DMS 273 (cell line): ENCODE measurements at regions not wholly inside any gene's neighbourhood (a gene's known extent, or its start where the extent isn't known, plus 50 kb on each side); places are given as distances from the start of the nearest gene placed in this dataset.
A peak's percentile ranks its signal among the peaks of the same experiment; 100 is the strongest.

Experiments
- DNase-seq: peaks from one replicate; lab custom pipeline; 2025; ENCODE audit not compliant: unreplicated experiment; lab: John Stamatoyannopoulos, UW

DNA sequence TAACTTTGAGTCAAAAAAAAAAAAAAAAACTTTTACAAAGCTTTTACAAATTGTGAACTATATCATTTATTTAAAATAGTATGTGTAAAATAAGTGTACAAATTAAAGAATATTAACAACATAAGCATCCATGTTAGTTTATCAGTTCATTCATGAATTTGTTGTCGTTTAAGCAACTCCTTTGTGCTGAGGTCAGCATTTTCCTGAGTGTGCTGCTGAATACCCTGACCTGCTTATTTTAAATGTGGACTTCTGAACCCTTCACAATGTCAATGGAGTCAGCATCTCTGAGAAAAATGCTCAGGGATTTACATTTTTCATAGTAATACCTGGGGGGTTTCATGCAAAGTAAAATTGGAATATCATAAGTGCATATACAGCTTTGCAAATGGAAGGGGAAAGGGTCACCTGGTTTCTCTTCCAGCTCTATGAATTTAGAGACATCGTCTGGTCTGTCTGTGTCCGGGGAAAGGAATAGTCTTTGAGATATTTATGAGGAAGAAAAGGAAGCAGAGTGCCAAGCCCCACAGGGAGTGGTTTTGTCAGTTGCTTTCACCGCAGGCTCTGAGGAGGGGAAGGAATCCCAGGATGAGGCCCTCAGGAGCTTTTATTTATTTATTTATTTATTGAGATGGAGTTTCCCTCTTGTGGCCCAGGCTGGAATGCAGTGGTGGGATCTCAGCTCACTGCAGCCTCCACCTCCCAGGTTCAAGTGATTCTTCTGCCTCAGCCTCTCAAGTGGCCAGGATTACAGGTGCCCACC is 125.5 kb upstream of the SVIL start:
- no peak for DNase-seq

DNA sequence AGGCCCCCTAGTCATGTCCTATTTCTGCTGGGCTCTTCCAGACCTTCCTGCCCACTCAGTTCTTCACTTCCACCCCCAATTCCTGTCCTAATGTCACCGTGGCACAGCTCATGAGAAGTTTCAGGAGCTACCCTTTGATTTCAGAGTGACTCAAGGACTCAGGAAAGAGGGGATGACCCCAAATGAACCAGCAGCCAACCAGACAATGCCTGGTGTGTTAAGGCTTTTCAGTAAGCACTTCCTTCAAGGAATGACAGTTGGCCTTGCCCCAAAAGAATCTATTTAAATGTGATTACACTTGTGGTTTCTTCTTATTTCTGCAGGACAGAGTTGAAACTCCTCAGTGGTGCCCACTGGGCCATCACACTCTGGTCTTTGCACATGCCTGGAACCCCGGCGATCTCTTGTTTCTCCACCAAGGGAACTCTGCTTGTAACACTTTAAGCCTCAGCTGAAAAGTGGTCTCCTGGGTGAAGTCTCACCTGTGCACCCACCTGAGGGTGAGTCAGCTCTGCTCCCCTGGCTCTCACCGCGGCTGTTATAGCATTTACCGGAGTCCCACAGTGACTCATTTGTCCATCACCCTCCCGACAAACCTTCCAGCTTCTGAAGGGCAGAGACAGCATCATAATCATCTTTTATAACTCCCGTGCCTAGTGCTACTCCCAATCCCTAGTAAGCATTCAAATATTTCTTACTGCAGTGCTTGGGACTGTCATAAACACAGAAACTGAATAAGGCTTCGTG is 123.0 kb upstream of the SVIL start:
- DNase-seq = no peak

DNA sequence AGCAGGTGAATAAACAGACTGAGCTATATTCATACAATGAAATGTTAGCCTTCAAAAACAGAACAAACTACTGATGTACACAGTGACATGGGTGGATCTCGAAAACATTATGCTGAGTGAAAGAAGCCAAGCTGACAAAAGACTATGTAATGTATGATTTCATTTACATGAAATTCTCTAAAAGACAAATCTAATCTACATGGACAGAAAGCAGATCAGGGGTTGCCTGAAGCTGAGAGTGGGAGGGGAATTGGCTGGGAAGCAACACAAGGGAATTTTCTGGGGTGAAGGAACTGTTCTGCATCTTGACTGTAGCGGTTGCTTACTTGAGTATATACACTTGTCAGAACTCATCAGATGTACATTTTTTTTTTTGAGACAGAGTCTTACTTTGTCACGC is 121.7 kb upstream of the SVIL start:
- no peak for DNase-seq

DNA sequence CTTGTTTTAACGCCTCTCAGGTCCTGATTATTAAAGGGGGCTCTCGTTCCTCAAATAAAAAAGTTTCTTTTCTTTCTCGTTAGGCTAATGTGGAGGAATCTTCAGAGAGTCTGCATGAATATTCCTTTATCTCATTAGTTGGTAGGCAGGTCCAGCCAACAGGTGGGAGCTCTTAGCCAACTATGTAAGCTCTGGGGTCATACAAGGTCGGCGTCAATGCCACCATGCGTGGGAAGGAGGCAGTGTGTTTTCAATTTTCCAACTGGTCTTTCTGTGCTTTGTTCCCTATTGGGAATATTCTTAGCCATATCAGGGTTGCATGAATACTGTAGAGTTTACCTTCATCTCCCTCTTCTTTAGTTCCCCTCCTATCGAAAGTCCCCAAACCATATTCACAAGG is 118.5 kb upstream of the SVIL start:
- DNase-seq = no peak

DNA sequence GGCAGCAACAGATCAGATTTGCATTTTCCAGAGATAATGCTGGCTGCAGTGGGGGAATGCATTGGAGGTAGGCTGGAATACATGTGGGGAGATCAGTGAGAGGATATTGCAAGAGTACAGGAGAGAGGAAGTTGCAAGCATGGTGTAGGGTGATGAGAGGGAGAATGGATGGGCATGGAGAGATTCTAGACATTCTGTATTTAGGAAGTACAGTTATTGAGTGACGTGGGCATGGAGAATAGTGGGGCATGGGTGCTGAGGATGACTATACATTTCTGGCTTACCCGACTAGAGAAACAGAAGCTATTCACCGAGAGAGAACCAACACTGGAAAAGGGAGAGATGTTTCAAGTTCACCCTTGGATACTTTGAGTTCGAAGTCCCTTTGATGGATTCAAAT is 116.9 kb upstream of the SVIL start:
- no peak for DNase-seq

DNA sequence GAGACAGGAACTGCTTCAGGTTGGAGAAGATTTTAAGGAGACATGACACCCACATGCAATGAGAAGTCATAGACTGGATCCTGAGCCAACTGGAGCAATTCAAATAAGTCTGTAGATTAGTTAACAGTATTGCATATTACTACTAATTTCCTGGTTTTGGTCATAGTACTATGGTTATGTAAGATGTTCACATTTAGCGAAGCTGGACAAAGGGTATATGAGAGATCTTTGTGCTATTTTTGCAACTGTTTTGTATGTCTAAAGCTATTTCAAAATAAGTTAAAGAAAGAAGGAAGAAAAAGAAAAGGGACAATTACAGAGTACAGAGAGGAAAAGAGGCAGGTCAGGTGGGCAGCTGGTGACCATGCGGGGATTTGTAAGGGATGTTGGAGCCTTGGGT is 116.5 kb upstream of the SVIL start:
- no peak for DNase-seq

DNA sequence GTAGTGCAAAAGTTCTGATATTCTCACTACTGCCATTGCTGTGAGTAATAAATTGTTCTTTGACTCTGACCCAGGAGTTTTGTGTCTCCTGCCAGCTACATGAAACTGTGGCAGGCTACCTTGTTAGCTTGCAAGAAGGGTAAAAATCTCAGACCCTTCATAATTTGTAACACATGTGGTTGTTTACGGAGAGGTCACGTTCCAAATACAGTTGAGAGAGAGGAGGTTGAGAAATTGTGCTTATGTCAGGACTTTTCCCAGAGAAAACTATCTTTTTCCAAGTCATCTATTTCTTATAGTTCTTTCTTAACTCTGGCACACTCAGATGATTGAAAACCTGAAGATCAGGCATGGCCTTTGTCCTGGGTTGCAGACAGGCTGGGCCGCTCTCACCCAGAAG is 114.4 kb upstream of the SVIL start:
- no peak for DNase-seq

DNA sequence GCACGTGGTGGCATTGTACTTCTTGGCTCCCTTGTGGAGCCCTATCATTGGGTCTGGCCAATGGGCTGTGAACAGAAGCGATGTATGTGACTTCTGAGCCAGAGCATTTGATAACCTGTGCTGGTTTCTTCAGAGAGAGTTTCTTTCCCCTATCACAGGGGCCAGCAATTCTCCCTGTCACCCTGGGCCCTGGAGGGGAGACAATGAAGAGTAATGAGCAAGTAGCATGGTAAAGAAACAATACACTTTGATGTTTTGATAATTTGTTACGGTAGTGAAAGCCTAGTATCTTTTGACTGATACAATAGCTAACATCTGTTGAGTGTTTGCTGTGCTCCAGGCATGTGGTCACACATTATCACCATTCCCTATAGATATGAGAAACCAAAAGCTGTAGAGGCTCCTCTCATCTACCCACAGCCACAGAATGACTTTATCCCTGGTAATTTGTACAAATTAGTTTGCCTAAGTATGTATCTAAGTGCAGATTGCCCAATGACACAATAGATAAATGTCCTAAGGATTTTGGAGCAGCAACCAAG is 113.4 kb upstream of the SVIL start:
- no peak for DNase-seq

DNA sequence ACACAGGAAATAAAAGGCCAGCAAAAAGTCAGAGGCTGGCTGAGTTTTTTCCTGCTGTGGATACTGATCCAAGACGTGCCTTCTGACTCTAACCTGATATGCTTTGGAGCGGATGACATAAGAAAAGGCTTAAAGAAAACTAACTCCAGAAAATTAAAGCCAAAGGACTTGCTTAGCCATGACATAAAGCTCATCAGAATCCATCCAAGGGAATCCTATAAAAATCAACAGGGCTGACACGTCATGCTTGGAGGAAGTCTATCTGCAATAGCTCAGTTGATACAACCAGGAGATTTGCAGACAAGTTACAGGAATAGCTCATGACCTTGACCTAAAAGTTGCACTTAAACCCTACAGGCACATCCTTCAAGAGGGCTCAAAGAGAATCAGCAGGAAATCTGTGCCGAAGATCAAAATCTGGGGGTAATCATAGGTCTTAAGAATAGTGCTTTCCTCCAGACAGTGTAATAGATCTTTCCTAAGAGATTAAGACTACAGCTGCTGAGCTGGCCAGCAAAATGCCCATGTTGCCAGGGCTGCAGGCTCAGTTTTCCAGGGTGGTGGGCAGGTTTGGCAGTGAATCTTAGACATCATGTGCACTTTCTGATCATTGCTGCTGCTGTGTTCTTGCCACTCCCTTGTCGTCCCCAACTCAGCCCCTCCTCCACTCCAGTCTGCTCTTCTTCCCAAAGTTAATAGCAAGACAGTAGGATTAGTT is 111.5 kb upstream of the SVIL start:
- no peak for DNase-seq

DNA sequence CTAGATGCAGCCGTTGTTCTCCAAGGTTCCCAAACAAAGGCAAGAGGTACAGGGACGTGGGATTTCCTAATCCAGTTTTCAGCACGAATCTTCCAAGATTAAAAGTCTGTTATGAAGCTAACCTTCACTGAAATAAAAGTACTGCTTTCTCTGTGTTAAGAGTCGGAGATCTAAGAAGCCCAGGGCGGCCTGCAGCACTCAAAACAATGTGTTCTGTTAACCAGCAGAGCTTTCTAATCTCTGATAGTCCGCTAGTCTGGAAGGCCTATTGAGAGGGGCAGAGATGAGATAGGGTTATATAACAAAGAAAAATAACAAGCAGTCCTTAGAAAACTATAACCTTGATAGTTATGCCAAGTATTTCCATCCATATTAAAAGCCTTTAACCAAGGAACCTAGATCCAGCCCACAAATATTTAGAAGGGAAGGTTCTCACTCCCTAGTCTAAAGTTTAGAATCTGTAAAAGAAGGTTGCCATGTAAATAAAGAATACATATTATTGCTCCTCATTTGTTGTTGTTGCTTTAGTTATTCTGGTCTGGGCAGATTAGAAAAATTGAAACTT is 106.3 kb upstream of the SVIL start:
- no peak for DNase-seq

DNA sequence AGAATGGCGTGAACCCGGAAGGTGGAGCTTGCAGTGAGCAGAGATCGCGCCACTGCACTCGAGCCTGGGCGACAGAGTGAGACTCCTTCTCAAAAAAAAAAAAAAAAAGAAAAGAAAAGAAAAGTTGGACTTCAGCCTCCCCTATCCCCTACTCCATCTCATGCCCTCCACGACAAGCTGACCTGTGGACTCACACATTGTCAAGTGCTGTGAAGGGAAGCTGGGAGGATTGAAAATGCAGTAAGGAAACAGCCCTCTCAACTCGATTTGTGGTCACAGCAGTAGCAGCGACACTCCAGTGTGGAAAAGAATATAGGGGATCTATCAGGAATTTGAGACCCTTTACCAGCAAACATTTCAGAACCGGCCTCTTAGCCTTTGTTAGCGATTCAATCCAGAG is 103.6 kb upstream of the SVIL start:
- no peak for DNase-seq

DNA sequence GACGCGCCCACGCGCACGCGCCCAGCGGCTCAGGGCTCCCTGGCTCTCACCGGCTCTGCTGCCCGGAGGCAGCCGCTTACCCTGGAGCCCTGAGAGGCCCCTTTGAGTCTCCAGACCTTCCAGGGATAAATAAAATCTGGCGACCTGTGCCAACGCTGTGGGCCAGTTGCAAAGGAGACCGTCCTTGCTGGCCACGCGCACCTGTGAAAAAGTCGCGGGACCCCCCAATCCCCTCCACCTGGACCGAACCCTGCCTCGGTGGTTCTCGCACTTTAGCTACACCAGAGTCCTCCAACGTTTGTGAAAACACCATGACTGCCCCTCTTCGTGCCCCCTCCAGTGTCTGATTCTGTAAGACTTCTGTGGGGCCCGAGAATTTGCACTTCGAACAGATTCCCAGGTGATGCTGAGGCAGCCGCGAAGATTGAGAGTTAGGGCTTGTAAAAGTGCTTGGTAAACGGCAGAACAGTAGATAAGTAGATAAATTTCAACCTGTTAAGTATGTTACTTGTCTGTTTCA is 102.4 kb upstream of the SVIL start:
- DNase-seq = no peak

DNA sequence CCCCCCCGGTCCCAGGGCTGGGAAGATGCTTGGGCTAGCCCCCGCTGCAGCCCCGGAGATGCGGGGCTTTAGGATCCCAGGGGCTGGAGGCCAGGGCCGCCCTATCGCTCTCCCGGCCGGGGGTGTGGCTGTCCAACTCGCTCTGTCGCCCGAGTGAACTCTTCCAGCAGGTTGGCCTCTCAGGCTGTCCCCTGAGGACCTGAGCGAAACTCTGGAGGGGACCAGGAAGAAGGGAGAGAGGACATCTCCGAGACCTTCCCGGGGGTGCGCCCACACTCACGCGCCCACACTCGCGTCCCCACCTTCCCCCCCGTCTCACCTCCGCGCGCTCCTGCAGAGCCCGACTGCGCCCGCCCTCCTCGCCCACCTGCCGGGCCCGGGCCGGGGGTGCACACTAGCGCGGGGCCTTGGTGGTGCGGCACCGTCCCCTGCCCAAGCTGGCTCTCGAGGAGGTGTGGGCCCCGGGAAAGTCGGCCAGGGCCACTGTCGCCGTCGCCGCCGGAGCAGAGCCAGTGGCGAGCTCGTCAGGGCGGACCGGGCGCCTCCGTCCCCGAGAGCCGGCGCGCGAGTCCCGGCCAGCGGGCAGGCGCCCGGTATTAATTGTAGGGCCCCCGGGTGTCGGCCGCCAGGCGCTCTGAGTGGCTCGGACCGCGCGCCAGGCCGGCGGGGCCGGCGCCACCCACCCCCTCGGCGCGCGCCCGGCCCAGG is 101.7 kb upstream of the SVIL start:
- DNase-seq = peak; percentile 74

DNA sequence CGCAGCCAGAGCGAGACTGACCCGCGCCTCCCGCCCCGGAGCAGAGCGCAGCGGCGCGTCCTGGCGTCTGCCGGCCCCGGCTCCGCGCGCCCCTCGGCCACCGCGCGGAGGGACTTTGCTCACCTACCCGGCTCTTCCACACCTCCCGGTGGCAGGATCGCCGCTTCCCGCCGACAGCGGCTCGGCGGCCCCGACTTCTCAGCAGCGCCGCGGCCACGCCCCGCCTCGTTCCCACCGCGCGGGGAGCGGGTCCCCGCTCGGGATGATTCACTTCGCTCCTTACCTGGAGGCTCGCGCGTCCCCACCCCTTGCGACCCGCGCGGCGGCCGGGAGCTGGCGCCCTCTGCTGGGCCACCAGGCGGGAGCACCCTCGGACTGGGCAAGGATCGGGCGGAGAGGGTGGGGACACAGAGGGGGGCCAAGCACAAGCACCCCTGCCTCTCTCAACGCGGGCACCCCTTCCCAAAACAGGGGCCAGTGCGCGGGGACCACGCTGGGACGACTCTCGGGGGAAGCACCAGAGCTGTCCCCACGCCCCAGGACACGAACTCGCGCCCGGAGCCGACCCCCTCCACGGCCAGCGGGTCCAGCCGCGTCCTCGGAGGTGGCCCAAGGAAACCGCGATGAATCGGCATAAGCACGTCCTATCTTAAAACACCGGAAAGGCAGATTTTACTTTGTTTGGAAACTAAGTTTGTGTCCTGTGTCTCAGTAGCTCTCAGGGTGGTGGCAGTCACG is 101.0 kb upstream of the SVIL start:
- DNase-seq = peak; percentile 78

DNA sequence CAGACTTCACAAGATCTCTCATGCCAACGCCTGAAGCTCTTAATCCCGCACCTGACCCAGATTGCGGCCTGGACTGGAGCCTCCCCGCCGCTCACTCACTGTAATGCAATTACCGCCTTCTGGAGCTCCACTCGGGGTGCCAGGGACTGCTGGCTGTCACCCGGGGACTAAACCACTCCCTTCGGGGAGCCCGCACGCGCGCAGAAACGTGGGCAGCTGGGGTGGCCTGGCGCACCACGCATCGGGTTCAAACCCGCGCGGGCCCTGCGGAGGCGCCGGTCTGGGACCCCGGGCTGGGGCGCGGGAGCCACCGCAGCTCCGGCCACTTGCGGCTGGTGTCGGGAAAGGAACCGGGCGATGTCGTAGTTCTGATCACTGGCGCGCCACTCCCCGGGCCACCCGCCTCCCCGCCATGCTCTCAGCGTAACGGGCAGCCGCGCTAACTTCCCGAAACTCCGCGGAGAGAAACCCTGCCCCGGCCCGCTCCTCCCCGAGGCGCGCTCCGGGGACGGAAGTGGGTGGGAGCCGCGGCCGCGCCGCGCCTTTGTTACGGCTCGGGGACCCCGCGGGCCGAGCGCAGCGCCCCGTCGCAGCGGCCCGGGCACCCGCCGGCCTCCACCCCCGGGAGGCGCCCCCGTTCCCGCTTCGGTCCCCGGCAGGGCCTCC is 100.3 kb upstream of the SVIL start:
- peak; percentile 76 for DNase-seq

DNA sequence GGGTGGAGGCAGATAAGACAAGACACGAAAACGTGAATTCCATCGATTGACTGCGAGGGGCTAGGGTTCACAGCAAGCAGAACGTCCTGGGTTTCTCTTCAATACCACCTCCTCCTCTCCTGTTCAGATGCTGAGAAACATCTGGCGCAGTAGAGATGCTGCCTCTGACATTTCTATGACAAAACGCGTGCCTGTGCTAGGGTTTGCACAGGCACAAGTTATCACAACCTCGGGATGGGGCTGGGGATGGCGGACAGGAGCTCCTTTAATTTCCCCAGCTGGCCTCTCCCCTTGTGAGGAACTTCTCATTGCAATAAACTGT is 99.8 kb upstream of the SVIL start:
- no peak for DNase-seq

DNA sequence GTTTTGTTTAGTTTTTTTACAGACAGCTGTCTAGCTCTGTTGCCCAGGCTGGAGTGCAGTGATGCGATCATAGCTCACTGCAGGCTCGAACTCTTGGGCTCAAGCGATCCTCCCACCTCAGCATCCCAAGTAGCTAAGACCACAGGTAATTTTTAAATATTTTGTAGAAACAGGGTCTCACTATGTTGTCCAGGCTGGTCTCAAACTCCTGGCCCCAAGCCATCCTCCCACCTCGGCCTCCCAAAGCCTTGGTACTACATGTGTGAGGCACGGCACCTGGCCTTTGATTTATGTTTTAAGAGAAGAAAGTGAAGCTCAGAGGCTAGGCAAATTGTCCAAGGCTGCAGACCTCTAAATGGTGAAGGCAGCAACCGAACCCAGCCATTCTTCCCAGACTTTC is 98.6 kb upstream of the SVIL start:
- no peak for DNase-seq

DNA sequence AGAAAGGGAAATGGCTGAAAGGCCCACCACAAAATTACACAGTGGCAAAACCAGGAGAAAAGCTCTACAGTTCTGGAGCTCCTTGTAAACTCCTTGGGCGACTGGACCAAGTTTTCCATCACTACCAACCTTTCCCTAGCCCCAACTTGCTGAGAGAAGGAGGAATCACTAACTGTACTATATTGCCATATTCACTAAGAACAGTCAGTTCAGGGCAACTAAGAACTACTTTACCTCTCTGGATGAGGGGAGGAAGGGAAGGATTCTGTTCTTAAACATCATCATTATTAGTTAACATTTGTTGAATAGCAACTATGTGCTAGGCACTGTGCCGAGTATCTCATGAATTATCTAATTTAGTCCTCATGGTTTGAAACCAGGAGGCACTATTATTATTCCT is 98.1 kb upstream of the SVIL start:
- no peak for DNase-seq

DNA sequence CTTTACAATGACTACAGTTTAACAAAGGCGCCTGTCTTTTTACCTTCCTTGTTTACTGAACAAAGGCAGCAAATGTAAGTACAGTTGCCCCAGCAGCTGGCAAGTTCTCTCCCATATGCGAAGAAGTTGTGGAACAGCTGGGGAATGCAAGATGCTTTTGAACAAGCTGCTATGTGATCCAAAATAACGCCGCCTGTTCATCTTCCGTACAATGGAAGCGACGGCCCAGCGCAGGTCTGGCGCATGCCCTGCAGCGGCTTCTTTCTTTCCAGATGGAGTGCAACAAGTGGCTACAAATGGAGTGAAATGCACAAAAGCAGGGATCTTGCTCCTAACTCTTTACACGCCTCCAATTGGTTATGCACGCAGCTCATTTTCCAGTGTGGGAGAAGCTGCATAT is 97.0 kb upstream of the SVIL start:
- DNase-seq = peak; percentile 94

DNA sequence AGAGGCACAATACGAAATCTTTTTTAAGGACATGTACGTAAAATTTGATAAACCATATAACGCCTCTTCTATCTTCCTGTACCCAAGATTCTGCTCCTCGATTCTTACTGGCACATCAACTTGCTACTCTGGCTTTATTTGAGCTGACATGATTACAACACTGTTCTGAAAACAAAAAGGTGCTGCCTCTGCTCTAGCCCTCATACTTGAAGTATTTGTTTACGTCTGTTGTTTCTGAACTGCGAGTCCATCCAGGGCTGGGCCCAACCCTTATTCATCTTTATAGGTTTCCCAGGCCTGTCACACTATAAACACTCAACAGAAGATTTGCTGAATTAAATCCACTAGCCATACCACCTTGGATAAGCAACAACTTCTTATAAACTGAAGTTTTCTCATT is 96.2 kb upstream of the SVIL start:
- DNase-seq = peak; percentile 6
